ENCODE measurements at regions not wholly inside any gene's neighbourhood (a gene's known extent, or its start where the extent isn't known, plus 50 kb on each side); places are given as distances from the start of the nearest gene placed in this dataset.
"Not testable (repeated sequence)": the region's sequence is repeated elsewhere in the genome, so short reads cannot be mapped to it uniquely, and the experiment has no call there.

GRCh38 chr13:83672612-83673011 lies 209.7 kb downstream of the SLITRK1 start:
- H3K4me3 ChIP-seq (ENCODE audit: low read length) = no peak overlapping the region
- no peak for DNase-seq (ENCODE audit: low read depth)
- TF ChIP-seq CTCF (conservative IDR thresholded peaks at IDR 0.05; ENCODE audit: low read depth, low read length) = no peak

- TF ChIP-seq CTCF (conservative IDR thresholded peaks at IDR 0.05; ENCODE audit: low read depth, low read length) = no peak
- no peak overlapping the region for H3K4me3 ChIP-seq (ENCODE audit: low read length)
- DNase-seq (ENCODE audit: low read depth) = no peak
These were observed 214.7 kb downstream of the SLITRK1 start for GRCh38 chr13:83667606-83668005.

- no peak for TF ChIP-seq CTCF (conservative IDR thresholded peaks at IDR 0.05; ENCODE audit: low read depth, low read length)
- no peak overlapping the region for H3K4me3 ChIP-seq (ENCODE audit: low read length)
- DNase-seq (ENCODE audit: low read depth) = peak; percentile 15
These were observed 216.1 kb downstream of the SLITRK1 start for GRCh38 chr13:83666141-83666540.

- no peak for TF ChIP-seq CTCF (conservative IDR thresholded peaks at IDR 0.05; ENCODE audit: low read depth, low read length)
- H3K4me3 ChIP-seq (ENCODE audit: low read length) = no peak overlapping the region
- no peak for DNase-seq (ENCODE audit: low read depth)
These were observed 225.0 kb downstream of the SLITRK1 start for GRCh38 chr13:83657281-83657680.

GRCh38 chr13:83642617-83643016 lies 239.7 kb downstream of the SLITRK1 start:
- H3K4me3 ChIP-seq (ENCODE audit: low read length); DNase-seq (ENCODE audit: low read depth): not testable (repeated sequence)

- no peak overlapping the region for H3K4me3 ChIP-seq (ENCODE audit: low read length)
- TF ChIP-seq CTCF (conservative IDR thresholded peaks at IDR 0.05; ENCODE audit: low read depth, low read length) = no peak
- no peak for DNase-seq (ENCODE audit: low read depth)
These were observed 247.7 kb downstream of the SLITRK1 start for GRCh38 chr13:83634601-83635000.

- DNase-seq (ENCODE audit: low read depth) = no peak
- no peak for TF ChIP-seq CTCF (conservative IDR thresholded peaks at IDR 0.05; ENCODE audit: low read depth, low read length)
- no peak overlapping the region for H3K4me3 ChIP-seq (ENCODE audit: low read length)
These were observed 248.5 kb downstream of the SLITRK1 start for GRCh38 chr13:83633746-83634145.

- DNase-seq (ENCODE audit: low read depth) = no peak
- TF ChIP-seq CTCF (conservative IDR thresholded peaks at IDR 0.05; ENCODE audit: low read depth, low read length) = no peak
- H3K4me3 ChIP-seq (ENCODE audit: low read length) = no peak overlapping the region
These were observed 259.9 kb downstream of the SLITRK1 start for GRCh38 chr13:83622422-83622784.
